ENCODE measurements at regions not wholly inside any gene's neighbourhood (a gene's known extent, or its start where the extent isn't known, plus 50 kb on each side); places are given as distances from the start of the nearest gene placed in this dataset.

DNA sequence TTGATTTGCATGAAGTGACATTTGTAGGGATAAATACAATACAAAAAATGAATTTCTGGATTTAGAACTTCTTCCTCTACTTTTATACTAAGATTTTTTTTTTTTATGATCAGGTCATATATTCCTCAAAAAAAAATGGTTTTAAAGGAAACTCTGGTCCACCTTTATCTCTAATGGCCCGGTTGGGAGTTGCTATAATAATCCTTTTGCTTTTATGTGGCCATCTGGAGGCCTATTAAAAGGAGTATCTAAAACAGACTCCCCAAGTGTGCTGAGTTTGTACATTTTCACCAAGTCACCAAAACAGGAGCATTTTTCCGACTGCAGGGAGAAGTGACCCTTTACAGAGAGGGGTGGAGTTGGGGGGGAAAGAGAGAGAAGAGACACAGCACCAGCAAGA, 329.2 kb upstream of the FIGN start:
- TF ChIP-seq POLR2A (IDR thresholded peaks at IDR 0.05) (no peak), POLR2AphosphoS5 (IDR thresholded peaks at IDR 0.05) (no peak), EP300 (IDR thresholded peaks at IDR 0.05) (no peak)
- TF ChIP-seq, protein P1, sequence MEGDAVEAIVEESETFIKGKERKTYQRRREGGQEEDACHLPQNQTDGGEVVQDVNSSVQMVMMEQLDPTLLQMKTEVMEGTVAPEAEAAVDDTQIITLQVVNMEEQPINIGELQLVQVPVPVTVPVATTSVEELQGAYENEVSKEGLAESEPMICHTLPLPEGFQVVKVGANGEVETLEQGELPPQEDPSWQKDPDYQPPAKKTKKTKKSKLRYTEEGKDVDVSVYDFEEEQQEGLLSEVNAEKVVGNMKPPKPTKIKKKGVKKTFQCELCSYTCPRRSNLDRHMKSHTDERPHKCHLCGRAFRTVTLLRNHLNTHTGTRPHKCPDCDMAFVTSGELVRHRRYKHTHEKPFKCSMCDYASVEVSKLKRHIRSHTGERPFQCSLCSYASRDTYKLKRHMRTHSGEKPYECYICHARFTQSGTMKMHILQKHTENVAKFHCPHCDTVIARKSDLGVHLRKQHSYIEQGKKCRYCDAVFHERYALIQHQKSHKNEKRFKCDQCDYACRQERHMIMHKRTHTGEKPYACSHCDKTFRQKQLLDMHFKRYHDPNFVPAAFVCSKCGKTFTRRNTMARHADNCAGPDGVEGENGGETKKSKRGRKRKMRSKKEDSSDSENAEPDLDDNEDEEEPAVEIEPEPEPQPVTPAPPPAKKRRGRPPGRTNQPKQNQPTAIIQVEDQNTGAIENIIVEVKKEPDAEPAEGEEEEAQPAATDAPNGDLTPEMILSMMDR (IDR thresholded peaks at IDR 0.05) = no peak

Measured in gastroesophageal sphincter (tissue), 3 donors.